Spleen (tissue), 11 donors: ENCODE measurements at regions not wholly inside any gene's neighbourhood (a gene's known extent, or its start where the extent isn't known, plus 50 kb on each side); places are given as distances from the start of the nearest gene placed in this dataset.

Source experiments
- DNase-seq: peaks from one replicate; pipeline ENCODE4 v3.0.0-alpha.2; 2020
- H3K27ac ChIP-seq, 8 donors: fragments of 200-600 bp; sonication (generic) in 7 of 8; 1 replicate in 4 of 8; 2 replicates in 4 of 8; pipeline versions ENCODE4 v1.5.0 to v1.8.0; 2016 to 2021; ENCODE audit warnings: inconsistent platforms in 4 of 8, mild to moderate bottlenecking in 4 of 8, moderate library complexity in 1 of 8
- H3K27me3 ChIP-seq, 7 donors: fragments of 200-600 bp; sonication (generic) in 6 of 7; replicated peaks in 1 of 7; 1 replicate in 4 of 7; 2 replicates in 3 of 7; pipeline versions ENCODE4 v1.5.0 to v1.8.0; 2016 to 2021; ENCODE audit warnings: inconsistent platforms in 3 of 7, mild to moderate bottlenecking in 1 of 7
- H3K36me3 ChIP-seq, 6 donors: fragments of 200-600 bp; sonication (generic) in 5 of 6; 1 replicate in 4 of 6; 2 replicates in 2 of 6; pipeline versions ENCODE4 v1.5.0 to v1.8.0; 2016 to 2021; ENCODE audit warnings: inconsistent platforms in 2 of 6
- H3K4me1 ChIP-seq, 6 donors: fragments of 200-600 bp; sonication (generic) in 5 of 6; 1 replicate in 3 of 6; 2 replicates in 3 of 6; pipeline versions ENCODE4 v1.5.0 to v1.8.0; 2016 to 2021; ENCODE audit warnings: inconsistent platforms in 3 of 6
- H3K4me3 ChIP-seq, 8 donors: fragments of 200-600 bp; sonication (generic) in 7 of 8; 1 replicate in 4 of 8; 2 replicates in 4 of 8; pipeline versions ENCODE4 v1.5.0 to v1.8.0; 2016 to 2021; ENCODE audit warnings: inconsistent platforms in 4 of 8, mild to moderate bottlenecking in 4 of 8, moderate library complexity in 2 of 8
- H3K9me3 ChIP-seq, 8 donors: fragments of 200-600 bp; sonication (generic) in 7 of 8; 1 replicate in 4 of 8; 2 replicates in 4 of 8; pipeline versions ENCODE4 v1.5.0 to v1.8.0; 2016 to 2021; ENCODE audit warnings: inconsistent platforms in 4 of 8
- POLR2A ChIP-seq, 3 donors: fragments of 450-650 bp; IDR thresholded peaks; one replicate each; pipeline ENCODE4 v1.5.1; 2017; ENCODE audit warnings: antibody characterized with exemption in 3 of 3, mild to moderate bottlenecking in 1 of 3
- POLR2AphosphoS5 ChIP-seq, 3 donors: sonication (generic); formaldehyde crosslinking; IDR thresholded peaks; one replicate each; pipeline ENCODE4 v1.5.1; 2017; ENCODE audit warnings: antibody characterized with exemption in 3 of 3
- WGBS, 5 donors: extraction: QIAGEN DNeasy Blood & Tissue Kit in 3 of 5; methylation state at CpG; one replicate each; pipeline versions ENCODE4 v1.1.5 to v1.1.7; 2013 to 2018; 5-methylcytosine and 5-hydroxymethylcytosine counted together
- intact Hi-C: fragments of 100-400 bp; cut with DNase I; formaldehyde crosslinking; loops from one replicate; pipeline ENCODE4 v1.15.0; 2023; ENCODE audit warnings: low total_unique reads
- TF ChIP-seq, protein P1 (sequence below), 11 experiments: fragments of 200-600 bp in 7 of 11; fragments of 450-650 bp in 4 of 11; sonication (generic) in 4 of 11; IDR thresholded peaks in 8 of 11; conservative IDR thresholded peaks in 3 of 11; 1 replicate in 7 of 11; 2 replicates in 4 of 11; pipeline versions ENCODE4 v1.4.0 to v1.8.0; 2016 to 2021; ENCODE audit warnings: antibody characterized with exemption in 11 of 11, inconsistent platforms in 4 of 11, mild to moderate bottlenecking in 1 of 11
- donor health status: healthy with polysubstance abuse.
- donor health status: DM: no; HTN: no; CAD: no; lungs with moderate emphysema.
- donor health status: DM: no; HTN: no; CAD: no.
- donor health status: Bipolar disorder and iron deficiency.
- donor health status: healthy.
- donor health status: DM: no; HTN: no; CAD: no.
- donor health status: DM: yes; HTN: yes; CAD: no.

DNA sequence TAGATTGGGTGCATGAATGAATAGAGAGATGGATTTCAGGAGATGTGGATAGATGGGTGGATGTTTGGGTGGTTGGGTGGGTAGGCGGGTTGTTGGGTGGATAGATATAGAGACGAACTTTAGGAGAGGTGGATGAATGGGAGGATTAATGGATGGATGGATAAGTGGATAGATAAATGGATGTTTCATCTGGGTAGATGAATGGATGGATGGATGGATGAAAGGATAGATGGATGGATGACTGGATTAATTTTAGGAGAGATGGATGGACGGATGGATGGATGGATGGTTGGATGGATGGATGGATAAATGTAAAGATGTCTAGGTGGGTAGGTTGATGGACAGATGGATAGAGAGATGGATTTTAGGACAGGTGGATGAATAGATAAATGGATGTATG, 511.3 kb downstream of the MIAT start:
- Histone ChIP-seq H3K9me3 (no peaks in the 10 kb centered on the region), H3K4me3 (no peak overlapping the region), H3K36me3 (no peaks in the 10 kb centered on the region), H3K4me1 (peaks cover 0 to 5% (median 0%) of the 10 kb centered on the region in 6 donors), H3K27ac (no peak overlapping the region), H3K27me3 (peaks cover 0 to 9% (median 0%) of the 10 kb centered on the region in 7 donors)
- WGBS, 5 donors: 67 to 87% (median 73%) methylated on average over 3 of the region's 3 CpGs
- TF ChIP-seq POLR2AphosphoS5 (IDR thresholded peaks at IDR 0.05) (no peak), POLR2A (IDR thresholded peaks at IDR 0.05) (no peak)
- TF ChIP-seq, protein P1, sequence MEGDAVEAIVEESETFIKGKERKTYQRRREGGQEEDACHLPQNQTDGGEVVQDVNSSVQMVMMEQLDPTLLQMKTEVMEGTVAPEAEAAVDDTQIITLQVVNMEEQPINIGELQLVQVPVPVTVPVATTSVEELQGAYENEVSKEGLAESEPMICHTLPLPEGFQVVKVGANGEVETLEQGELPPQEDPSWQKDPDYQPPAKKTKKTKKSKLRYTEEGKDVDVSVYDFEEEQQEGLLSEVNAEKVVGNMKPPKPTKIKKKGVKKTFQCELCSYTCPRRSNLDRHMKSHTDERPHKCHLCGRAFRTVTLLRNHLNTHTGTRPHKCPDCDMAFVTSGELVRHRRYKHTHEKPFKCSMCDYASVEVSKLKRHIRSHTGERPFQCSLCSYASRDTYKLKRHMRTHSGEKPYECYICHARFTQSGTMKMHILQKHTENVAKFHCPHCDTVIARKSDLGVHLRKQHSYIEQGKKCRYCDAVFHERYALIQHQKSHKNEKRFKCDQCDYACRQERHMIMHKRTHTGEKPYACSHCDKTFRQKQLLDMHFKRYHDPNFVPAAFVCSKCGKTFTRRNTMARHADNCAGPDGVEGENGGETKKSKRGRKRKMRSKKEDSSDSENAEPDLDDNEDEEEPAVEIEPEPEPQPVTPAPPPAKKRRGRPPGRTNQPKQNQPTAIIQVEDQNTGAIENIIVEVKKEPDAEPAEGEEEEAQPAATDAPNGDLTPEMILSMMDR (IDR thresholded peaks at IDR 0.05 in 8 of 11, conservative IDR thresholded peaks at IDR 0.05 in 3 of 11): no peak
- no peak for DNase-seq
- intact Hi-C loops: no loop called here

DNA sequence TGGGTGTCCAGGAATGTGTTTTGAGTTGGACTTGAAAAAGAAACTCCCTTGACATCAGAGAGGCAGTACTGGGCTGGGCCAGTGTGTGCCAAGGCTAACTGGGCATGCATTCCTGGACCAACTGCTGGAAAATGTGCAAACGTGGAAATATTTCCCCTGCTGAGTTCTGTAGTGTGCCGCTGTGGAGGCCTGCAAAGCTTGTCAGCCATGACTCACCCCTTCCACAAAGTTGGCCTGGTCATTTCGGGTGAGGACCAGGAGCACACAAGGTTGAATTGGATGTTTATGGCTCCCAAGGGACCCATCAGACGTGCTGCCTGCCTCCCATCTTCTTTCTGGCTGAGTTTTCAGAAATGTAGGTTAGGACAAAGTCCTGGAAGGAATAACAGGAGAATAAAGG, 513.1 kb downstream of the MIAT start:
- Histone ChIP-seq H3K9me3 (no peaks in the 10 kb centered on the region), H3K36me3 (no peaks in the 10 kb centered on the region), H3K4me3 (no peak overlapping the region), H3K27me3 (peaks cover 0 to 21% (median 0%) of the 10 kb centered on the region in 7 donors), H3K27ac (no peak overlapping the region), H3K4me1 (peaks cover 0 to 5% (median 0%) of the 10 kb centered on the region in 6 donors)
- intact Hi-C loops: no loop called here
- DNase-seq: no peak
- TF ChIP-seq POLR2A (IDR thresholded peaks at IDR 0.05): no peak
- TF ChIP-seq, protein P1 (IDR thresholded peaks at IDR 0.05 in 8 of 11, conservative IDR thresholded peaks at IDR 0.05 in 3 of 11): no peak
- TF ChIP-seq POLR2AphosphoS5 (IDR thresholded peaks at IDR 0.05): no peak
- WGBS, 5 donors: 53 to 63% (median 57%) methylated on average over 4 of the region's 4 CpGs

DNA sequence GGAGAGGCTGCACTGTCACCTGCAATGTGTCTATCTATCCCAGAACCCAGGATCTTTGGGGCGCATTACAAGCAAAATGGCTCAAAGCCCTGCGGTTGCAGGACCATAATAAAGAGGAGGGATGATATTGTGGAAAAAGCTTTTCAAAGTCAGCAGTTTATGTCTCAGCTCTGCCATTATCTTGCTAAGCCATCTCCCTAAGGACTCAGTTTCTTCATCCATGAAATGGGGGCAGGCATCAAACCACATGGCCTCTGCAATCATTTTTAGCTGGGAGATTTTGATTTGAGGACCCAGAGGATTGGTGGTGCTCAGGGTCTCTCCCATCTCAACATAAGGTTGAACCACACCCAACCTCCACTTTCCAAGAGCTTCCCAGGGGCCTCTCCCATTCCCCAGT, 513.8 kb downstream of the MIAT start:
- WGBS, 5 donors: 85 to 100% (median 96%) methylated on average over 2 of the region's 2 CpGs
- no peaks in the 10 kb centered on the region for H3K9me3 ChIP-seq
- H3K27ac ChIP-seq: no peak overlapping the region
- H3K4me1 ChIP-seq: peaks cover 0 to 5% (median 0%) of the 10 kb centered on the region in 6 donors
- H3K4me3 ChIP-seq: no peak overlapping the region
- intact Hi-C loops: no loop called here
- peaks cover 0 to 21% (median 0%) of the 10 kb centered on the region in 7 donors for H3K27me3 ChIP-seq
- no peak for DNase-seq
- no peak for TF ChIP-seq POLR2A (IDR thresholded peaks at IDR 0.05)
- TF ChIP-seq, protein P1 (IDR thresholded peaks at IDR 0.05 in 8 of 11, conservative IDR thresholded peaks at IDR 0.05 in 3 of 11): no peak
- no peaks in the 10 kb centered on the region for H3K36me3 ChIP-seq

DNA sequence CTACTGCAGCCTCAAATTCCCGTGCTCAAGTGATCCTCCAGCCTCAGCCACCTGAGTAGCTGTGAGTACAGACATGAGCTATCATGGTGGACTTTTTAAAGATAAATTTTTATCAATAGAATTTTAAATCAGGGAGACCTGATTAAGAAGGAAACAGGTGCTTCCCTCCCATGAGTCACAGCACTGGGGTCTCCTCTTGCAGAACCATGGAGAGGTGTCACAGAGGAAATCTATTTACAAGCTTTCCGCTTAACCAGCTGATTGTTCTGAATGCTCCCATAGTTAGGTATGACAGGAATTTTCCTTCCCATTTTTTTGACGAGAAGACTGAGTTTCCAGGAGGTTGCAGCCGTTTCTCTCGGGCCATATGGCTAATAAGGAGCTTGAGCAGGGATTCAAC, 516.1 kb downstream of the MIAT start:
- 34 to 67% (median 60%) methylated on average over 5 of the region's 5 CpGs for WGBS, 5 donors

More for the DNA sequence above, 516.1 kb downstream of the MIAT start:
- peaks cover 0 to 25% (median 0%) of the 10 kb centered on the region in 7 donors for H3K27me3 ChIP-seq
- intact Hi-C loops: no loop called here
- no peak for DNase-seq
- H3K9me3 ChIP-seq: no peaks in the 10 kb centered on the region
- H3K4me1 ChIP-seq: peaks cover 0 to 5% (median 0%) of the 10 kb centered on the region in 6 donors
- TF ChIP-seq, protein P1 (IDR thresholded peaks at IDR 0.05 in 8 of 11, conservative IDR thresholded peaks at IDR 0.05 in 3 of 11): no peak
- TF ChIP-seq POLR2A (IDR thresholded peaks at IDR 0.05) (no peak), POLR2AphosphoS5 (IDR thresholded peaks at IDR 0.05) (no peak)
- H3K27ac ChIP-seq: no peak overlapping the region
- H3K36me3 ChIP-seq: no peaks in the 10 kb centered on the region
- no peak overlapping the region for H3K4me3 ChIP-seq
